PC-3 (cell line): ENCODE measurements at regions not wholly inside any gene's neighbourhood (a gene's known extent, or its start where the extent isn't known, plus 50 kb on each side); places are given as distances from the start of the nearest gene placed in this dataset.

Experiments
- ATAC-seq: fragments of 200-7000 bp; cut with Tn5 transposase; 2 replicates; pipeline ENCODE4 v1.9.1; 2020; ENCODE audit warnings: mild to moderate bottlenecking, moderate library complexity
- BruUV-seq: library from RNA; stranded (reverse); fragments of 400-500 nt; replicated peaks from 2 replicates; lab custom pipeline; 2021; lab: Mats Ljungman, UMichigan
- CTCF ChIA-PET: fragments of 300-600 bp; sonication (Branson Sonifier 250); formaldehyde crosslinking; loops from one replicate; lab custom pipeline; 2022; ENCODE audit warnings: antibody characterized with exemption; lab: Charles Lee
- POLR2A ChIA-PET: fragments of 300-600 bp; sonication (Branson Sonifier 250); formaldehyde crosslinking; loops from one replicate; lab custom pipeline; 2022; ENCODE audit warnings: antibody characterized with exemption; ENCODE audit not compliant: unreplicated experiment; lab: Charles Lee
- DNase-seq: peaks from one replicate; pipeline ENCODE4 v3.0.0-alpha.2; 2015
- H2AFZ ChIP-seq: fragments of 300-600 bp; sonication (generic); 2 replicates; pipeline ENCODE4 v1.6.0; 2016; ENCODE audit warnings: antibody characterized with exemption, low read length
- H3F3A ChIP-seq: fragments of 300-600 bp; sonication (generic); one replicate; pipeline ENCODE4 v1.6.0; 2017; ENCODE audit warnings: antibody characterized with exemption, low read length, control low read depth, mild to moderate bottlenecking; ENCODE audit not compliant: unreplicated experiment
- H3K27ac ChIP-seq: fragments of 300-600 bp; sonication (generic); 2 replicates; pipeline ENCODE4 v1.5.1; 2016; ENCODE audit warnings: mild to moderate bottlenecking, low read length
- H3K27me3 ChIP-seq: fragments of 300-600 bp; sonication (generic); 2 replicates; pipeline ENCODE4 v1.6.1; 2016; ENCODE audit warnings: low read length, mixed read lengths
- H3K36me3 ChIP-seq: fragments of 300-600 bp; sonication (generic); 2 replicates; pipeline ENCODE4 v1.6.1; 2016; ENCODE audit warnings: low read depth, mixed run types, low read length, mixed read lengths
- H3K4me1 ChIP-seq: fragments of 300-600 bp; sonication (generic); 2 replicates; pipeline ENCODE4 v1.5.1; 2016; ENCODE audit warnings: low read length; ENCODE audit not compliant: insufficient read depth
- H3K4me2 ChIP-seq: fragments of 300-600 bp; sonication (generic); 2 replicates; pipeline ENCODE4 v1.6.0; 2016; ENCODE audit warnings: low read length
- H3K4me3 ChIP-seq: fragments of 300-600 bp; sonication (generic); 2 replicates; pipeline ENCODE4 v1.5.1; 2016; ENCODE audit warnings: mild to moderate bottlenecking, low read length, mixed read lengths
- H3K79me2 ChIP-seq: fragments of 300-600 bp; sonication (generic); 2 replicates; pipeline ENCODE4 v1.6.1; 2017; ENCODE audit warnings: low read length, mixed read lengths
- H3K9ac ChIP-seq: fragments of 300-600 bp; sonication (generic); 2 replicates; pipeline ENCODE4 v1.6.0; 2016; ENCODE audit warnings: mild to moderate bottlenecking, low read length
- H3K9me2 ChIP-seq: fragments of 300-600 bp; sonication (generic); replicated peaks from 2 replicates; pipeline ENCODE4 v1.6.1; 2016; ENCODE audit warnings: mixed run types, low read length, mixed read lengths
- H3K9me3 ChIP-seq: fragments of 300-600 bp; sonication (generic); 2 replicates; pipeline ENCODE4 v1.6.1; 2016; ENCODE audit warnings: low read length, mixed read lengths
- H4K20me1 ChIP-seq: fragments of 300-600 bp; sonication (generic); 2 replicates; pipeline ENCODE4 v1.6.1; 2016; ENCODE audit warnings: low read length, mixed read lengths
- EZH2 ChIP-seq: fragments of 300-600 bp; sonication (generic); IDR thresholded peaks from one replicate; pipeline ENCODE4 v1.6.1; 2017; ENCODE audit warnings: antibody characterized with exemption, mild to moderate bottlenecking, low read length; ENCODE audit not compliant: unreplicated experiment
- EZH2phosphoT487 ChIP-seq: fragments of 300-600 bp; sonication (generic); IDR thresholded peaks from 2 replicates; pipeline ENCODE4 v1.6.1; 2018; ENCODE audit warnings: mild to moderate bottlenecking, antibody characterized with exemption, low read length, borderline replicate concordance
- intact Hi-C: fragments of 100-400 bp; cut with micrococcal nuclease; formaldehyde crosslinking; loops from 2 replicates; pipeline ENCODE4 v1.9.0; 2023
- TF ChIP-seq, protein P1 (sequence below): fragments of 300-600 bp; sonication (generic); conservative IDR thresholded peaks from 2 replicates; pipeline ENCODE4 v1.5.1; 2017; ENCODE audit warnings: antibody characterized with exemption, low read depth, mild to moderate bottlenecking, low read length

DNA sequence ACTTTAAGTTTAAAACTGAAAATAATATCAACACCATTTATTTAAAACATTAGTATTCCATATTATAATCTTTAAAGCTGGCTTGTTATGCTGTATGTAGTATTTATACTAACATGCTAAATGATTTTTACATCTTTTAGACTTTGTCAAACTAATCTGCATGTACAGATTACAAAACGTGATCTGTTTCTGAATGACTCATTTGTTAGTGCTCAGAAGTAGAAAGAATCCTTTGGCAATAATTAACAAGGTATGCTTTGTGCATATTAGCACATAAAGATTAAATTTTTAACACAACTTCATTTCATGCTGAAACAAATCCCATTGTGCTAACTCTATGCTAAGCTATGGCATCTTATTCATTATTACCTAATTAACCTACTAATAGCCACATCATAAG, 242.4 kb downstream of the BARHL2 start:
- Histone ChIP-seq H3K4me1 (no peaks in the 10 kb centered on the region), H3K9me2 (no peaks in the 10 kb centered on the region), H3K36me3 (no peaks in the 10 kb centered on the region), H3K9ac (no peak overlapping the region), H3K9me3 (no peaks in the 10 kb centered on the region), H3K27me3 (peaks cover 59% of the 10 kb centered on the region), H2AFZ (no peak overlapping the region), H3K4me2 (no peak overlapping the region), H3K4me3 (no peak overlapping the region), H3F3A (no peaks in the 10 kb centered on the region), H3K27ac (no peak overlapping the region), H3K79me2 (no peaks in the 10 kb centered on the region), H4K20me1 (no peaks in the 10 kb centered on the region)
- TF ChIP-seq EZH2, result no peak
- no peak for TF ChIP-seq EZH2phosphoT487
- TF ChIP-seq, protein P1, sequence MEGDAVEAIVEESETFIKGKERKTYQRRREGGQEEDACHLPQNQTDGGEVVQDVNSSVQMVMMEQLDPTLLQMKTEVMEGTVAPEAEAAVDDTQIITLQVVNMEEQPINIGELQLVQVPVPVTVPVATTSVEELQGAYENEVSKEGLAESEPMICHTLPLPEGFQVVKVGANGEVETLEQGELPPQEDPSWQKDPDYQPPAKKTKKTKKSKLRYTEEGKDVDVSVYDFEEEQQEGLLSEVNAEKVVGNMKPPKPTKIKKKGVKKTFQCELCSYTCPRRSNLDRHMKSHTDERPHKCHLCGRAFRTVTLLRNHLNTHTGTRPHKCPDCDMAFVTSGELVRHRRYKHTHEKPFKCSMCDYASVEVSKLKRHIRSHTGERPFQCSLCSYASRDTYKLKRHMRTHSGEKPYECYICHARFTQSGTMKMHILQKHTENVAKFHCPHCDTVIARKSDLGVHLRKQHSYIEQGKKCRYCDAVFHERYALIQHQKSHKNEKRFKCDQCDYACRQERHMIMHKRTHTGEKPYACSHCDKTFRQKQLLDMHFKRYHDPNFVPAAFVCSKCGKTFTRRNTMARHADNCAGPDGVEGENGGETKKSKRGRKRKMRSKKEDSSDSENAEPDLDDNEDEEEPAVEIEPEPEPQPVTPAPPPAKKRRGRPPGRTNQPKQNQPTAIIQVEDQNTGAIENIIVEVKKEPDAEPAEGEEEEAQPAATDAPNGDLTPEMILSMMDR, result no peak
- ATAC-seq (no peak), DNase-seq (no peak)
- BruUV-seq, result no TSS peak
- ChIA-PET CTCF (no interaction called here), POLR2A (no interaction called here)
- intact Hi-C loops, result no loop called here

DNA sequence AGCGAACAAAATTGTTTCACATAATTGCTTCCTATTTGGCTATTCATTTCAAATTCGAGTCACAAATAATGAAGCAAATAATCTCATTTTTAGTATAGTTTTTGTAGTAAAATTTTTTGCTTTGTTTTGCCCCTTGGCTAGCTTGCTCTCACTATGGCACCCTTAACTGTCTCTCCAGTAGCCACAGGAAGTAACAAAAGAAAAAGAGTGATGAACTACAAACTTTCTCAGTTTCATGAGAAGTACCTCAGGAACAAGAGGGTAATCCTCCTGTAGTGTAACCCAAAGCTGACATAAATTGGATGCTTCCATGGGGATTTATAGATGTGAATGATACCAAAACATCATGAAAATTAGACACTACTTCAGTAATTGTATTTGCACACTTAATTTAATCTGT, 242.9 kb downstream of the BARHL2 start:
- no peak for TF ChIP-seq EZH2
- TF ChIP-seq, protein P1, result no peak
- TF ChIP-seq EZH2phosphoT487, result no peak
- POLR2A ChIA-PET, result no interaction called here

DNA sequence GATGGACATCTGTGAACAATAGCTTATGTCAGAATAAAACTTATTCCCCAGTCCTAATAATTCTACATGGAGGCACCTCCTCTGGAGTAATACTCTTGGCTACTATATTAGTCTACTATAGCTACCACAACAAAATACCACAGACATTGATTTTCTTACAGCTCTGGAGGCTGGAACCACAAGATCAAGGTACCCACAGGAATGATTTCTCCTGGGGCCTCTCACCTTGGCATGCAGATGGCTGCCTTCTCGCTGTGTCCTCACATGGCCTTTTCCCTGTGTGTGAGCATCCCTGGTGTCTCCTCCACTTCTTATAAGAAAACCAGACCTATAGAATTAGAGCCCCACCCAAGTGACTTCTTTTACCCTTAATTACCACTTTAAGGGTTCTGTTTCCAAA, 244.3 kb downstream of the BARHL2 start:
- TF ChIP-seq, protein P1, result no peak
- no peak for TF ChIP-seq EZH2phosphoT487
- no peak for TF ChIP-seq EZH2
- Histone ChIP-seq H3K4me3 (no peak overlapping the region), H3K4me1 (no peaks in the 10 kb centered on the region), H2AFZ (no peak overlapping the region), H4K20me1 (no peaks in the 10 kb centered on the region), H3K27ac (no peak overlapping the region), H3K9me3 (no peaks in the 10 kb centered on the region), H3K27me3 (peaks cover 54% of the 10 kb centered on the region), H3K79me2 (no peaks in the 10 kb centered on the region), H3K4me2 (no peak overlapping the region), H3K9ac (no peak overlapping the region), H3K9me2 (no peaks in the 10 kb centered on the region), H3K36me3 (no peaks in the 10 kb centered on the region), H3F3A (no peaks in the 10 kb centered on the region)
- DNase-seq, result no peak
- BruUV-seq, result no TSS peak
- intact Hi-C loops, result no loop called here
- ChIA-PET POLR2A (no interaction called here), CTCF (no interaction called here)
- ATAC-seq, result no peak

More for the DNA sequence above, 242.9 kb downstream of the BARHL2 start:
- Histone ChIP-seq H3F3A (no peaks in the 10 kb centered on the region), H3K4me3 (no peak overlapping the region), H3K79me2 (no peaks in the 10 kb centered on the region), H3K9ac (no peak overlapping the region), H3K4me1 (no peaks in the 10 kb centered on the region), H3K27ac (no peak overlapping the region), H2AFZ (no peak overlapping the region), H4K20me1 (no peaks in the 10 kb centered on the region), H3K27me3 (peaks cover 59% of the 10 kb centered on the region), H3K9me3 (no peaks in the 10 kb centered on the region), H3K9me2 (no peaks in the 10 kb centered on the region), H3K4me2 (no peak overlapping the region), H3K36me3 (no peaks in the 10 kb centered on the region)
- CTCF ChIA-PET, result no interaction called here
- ATAC-seq (no peak), DNase-seq (no peak)
- BruUV-seq, result no TSS peak
- intact Hi-C loops, result no loop called here
